ENCODE measurements at regions not wholly inside any gene's neighbourhood (a gene's known extent, or its start where the extent isn't known, plus 50 kb on each side); places are given as distances from the start of the nearest gene placed in this dataset.

DNA sequence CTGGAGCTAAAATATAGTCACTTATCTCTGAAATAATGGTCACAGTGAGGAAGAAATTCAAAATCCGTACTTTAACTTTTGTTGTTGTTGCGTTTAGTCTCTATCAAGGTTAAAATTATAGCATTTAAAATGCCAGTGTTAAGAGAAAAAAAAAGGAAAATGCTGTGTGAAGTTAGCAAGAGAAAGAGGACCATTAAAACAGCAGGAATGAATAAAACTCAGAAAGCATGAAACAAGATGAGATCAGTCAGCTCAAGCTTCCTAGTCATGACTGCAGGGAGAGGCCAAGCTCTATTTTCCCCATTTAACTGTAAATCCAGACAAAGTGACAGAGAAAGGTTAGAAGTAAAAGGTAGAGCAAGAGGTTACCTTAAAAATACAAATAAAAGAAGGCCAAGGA, 281.7 kb upstream of the ATP5MC3 start:
- TF ChIP-seq LEF1 (IDR thresholded peaks at IDR 0.05; ENCODE audit: borderline replicate concordance) (no peak), FOXM1 (IDR thresholded peaks at IDR 0.05; ENCODE audit: borderline replicate concordance) (no peak), FOXA1 (IDR thresholded peaks at IDR 0.05) (no peak), NFRKB (IDR thresholded peaks at IDR 0.05) (no peak), ZNF384 (IDR thresholded peaks at IDR 0.05) (peak; percentile 52; the same call in 1 of the 2 replicates), TARDBP (IDR thresholded peaks at IDR 0.05) (no peak), SP1 (IDR thresholded peaks at IDR 0.05) (no peak), BHLHE40 (IDR thresholded peaks at IDR 0.05; ENCODE audit: borderline replicate concordance) (no peak)
